SK-N-SH (cell line): ENCODE measurements at regions not wholly inside any gene's neighbourhood (a gene's known extent, or its start where the extent isn't known, plus 50 kb on each side); places are given as distances from the start of the nearest gene placed in this dataset.

Source experiments
- CTCF ChIA-PET: fragments of 300-600, 350-600 bp; formaldehyde crosslinking; extraction: SDS; loops from one replicate; lab custom pipeline; 2021; lab: Yijun Ruan, JAX
- POLR2A ChIA-PET: fragments of 350-600 bp; sonication (Branson Sonifier 250); formaldehyde crosslinking; extraction: SDS; loops from one replicate; lab custom pipeline; 2020; ENCODE audit warnings: antibody characterized with exemption, inconsistent platforms; lab: Yijun Ruan, JAX
- DNase-seq: peaks from one replicate; pipeline ENCODE4 v3.0.0; 2012
- H2AFZ ChIP-seq: fragments of 200-600 bp; sonication (generic); 2 replicates; pipeline ENCODE4 v1.8.1; 2016; ENCODE audit warnings: antibody characterized with exemption, mild to moderate bottlenecking, low read depth
- H3F3A ChIP-seq: fragments of 200-600 bp; sonication (generic); replicated peaks from 2 replicates; pipeline ENCODE3; 2016; ENCODE audit warnings: antibody characterized with exemption, mild to moderate bottlenecking; ENCODE audit not compliant: insufficient read depth
- H3K27ac ChIP-seq, 2 experiments: fragments of 200-500 bp in 1 of 2; fragments of 200-600 bp in 1 of 2; sonication (Bioruptor generic) in 1 of 2; sonication (generic), shearing (Covaris generic) in 1 of 2; 2 replicates each; pipeline versions ENCODE4 v1.5.1 to v1.6.1; 2014 to 2016; ENCODE audit warnings: low read depth in 2 of 2, inconsistent platforms in 1 of 2, low read length in 1 of 2, mild to moderate bottlenecking in 1 of 2, mixed read lengths in 1 of 2
- H3K27me3 ChIP-seq: fragments of 200-600 bp; sonication (generic), shearing (Covaris generic); 2 replicates; pipeline ENCODE4 v1.6.1; 2016; ENCODE audit warnings: mixed run types; ENCODE audit not compliant: insufficient read depth
- H3K36me3 ChIP-seq, 2 experiments: fragments of 200-500 bp in 1 of 2; fragments of 200-600 bp in 1 of 2; sonication (Bioruptor generic) in 1 of 2; sonication (generic) in 1 of 2; replicated peaks in 1 of 2; 2 replicates each; pipeline versions ENCODE3 to v1.5.1; 2014 to 2016; ENCODE audit warnings: low read length in 1 of 2, mild to moderate bottlenecking in 1 of 2; ENCODE audit not compliant: insufficient read depth in 2 of 2, control insufficient read depth in 1 of 2
- H3K4me1 ChIP-seq, 2 experiments: fragments of 200-500 bp in 1 of 2; fragments of 200-600 bp in 1 of 2; sonication (Bioruptor generic) in 1 of 2; sonication (generic), shearing (Covaris generic) in 1 of 2; 2 replicates each; pipeline versions ENCODE4 v1.5.1 to v1.6.1; 2014 to 2016; ENCODE audit warnings: low read depth in 1 of 2, low read length in 1 of 2, mixed run types in 1 of 2; ENCODE audit not compliant: insufficient read depth in 2 of 2, control insufficient read depth in 1 of 2
- H3K4me2 ChIP-seq: fragments of 200-600 bp; sonication (generic), shearing (Covaris generic); 2 replicates; pipeline ENCODE4 v1.6.1; 2017; ENCODE audit warnings: mixed run types
- H3K4me3 ChIP-seq, 2 experiments: fragments of 200-500 bp in 1 of 2; fragments of 200-600 bp in 1 of 2; sonication (Bioruptor generic) in 1 of 2; sonication (generic), shearing (Covaris generic) in 1 of 2; 2 replicates each; pipeline versions ENCODE4 v1.5.1 to v1.8.1; 2014 to 2016; ENCODE audit warnings: low read depth in 2 of 2, inconsistent platforms in 1 of 2, low read length in 1 of 2, mild to moderate bottlenecking in 1 of 2, mixed read lengths in 1 of 2, moderate library complexity in 1 of 2
- H3K79me2 ChIP-seq: fragments of 200-600 bp; sonication (generic); 2 replicates; pipeline ENCODE4 v1.8.1; 2017; ENCODE audit warnings: mild to moderate bottlenecking; ENCODE audit not compliant: insufficient read depth
- H3K9ac ChIP-seq: fragments of 200-600 bp; sonication (generic); 2 replicates; pipeline ENCODE4 v1.6.1; 2017; ENCODE audit warnings: mixed run types
- H3K9me2 ChIP-seq: fragments of 200-600 bp; sonication (generic); 2 replicates; pipeline ENCODE4 v1.6.1; 2017; ENCODE audit warnings: mixed run types
- H3K9me3 ChIP-seq: fragments of 200-600 bp; sonication (generic); 2 replicates; pipeline ENCODE4 v1.6.1; 2017; ENCODE audit warnings: mixed run types, mild to moderate bottlenecking, moderate library complexity
- H4K20me1 ChIP-seq: fragments of 200-600 bp; sonication (generic); 2 replicates; pipeline ENCODE4 v1.6.1; 2017; ENCODE audit warnings: mild to moderate bottlenecking, mixed run types; ENCODE audit not compliant: insufficient read depth
- FOXJ3 ChIP-seq: sonication (generic); formaldehyde crosslinking; IDR thresholded peaks from 2 replicates; pipeline ENCODE4 v1.5.1; 2020; ENCODE audit warnings: mild to moderate bottlenecking, missing genetic modification reagents
- FOXM1 ChIP-seq: IDR thresholded peaks from 2 replicates; pipeline ENCODE4 v1.4.0; 2012; ENCODE audit warnings: low read depth, mild to moderate bottlenecking
- JUND ChIP-seq: IDR thresholded peaks from 2 replicates; pipeline ENCODE4 v1.4.0; 2012
- MAX ChIP-seq: IDR thresholded peaks from 2 replicates; pipeline ENCODE4 v1.4.0; 2012; ENCODE audit warnings: low read depth
- MEF2A ChIP-seq: IDR thresholded peaks from 2 replicates; pipeline ENCODE4 v1.4.0; 2012; ENCODE audit warnings: low read depth, borderline replicate concordance
- MXI1 ChIP-seq: IDR thresholded peaks from 2 replicates; pipeline ENCODE4 v1.6.1; 2012; ENCODE audit warnings: mild to moderate bottlenecking, low read depth, low read length, improper control_type of control experiment
- NFIC ChIP-seq: IDR thresholded peaks from 2 replicates; pipeline ENCODE4 v1.4.0; 2012; ENCODE audit warnings: borderline replicate concordance
- PBX3 ChIP-seq: IDR thresholded peaks from 2 replicates; pipeline ENCODE4; 2012
- POLR2AphosphoS5 ChIP-seq: IDR thresholded peaks from 2 replicates; pipeline ENCODE4 v1.6.1; 2012; ENCODE audit warnings: low read depth, low read length
- RFX5 ChIP-seq: IDR thresholded peaks from 2 replicates; pipeline ENCODE4 v1.6.1; 2012; ENCODE audit warnings: mild to moderate bottlenecking, improper control_type of control experiment, low read length
- SIN3A ChIP-seq: IDR thresholded peaks from 2 replicates; pipeline ENCODE4 v1.6.1; 2012; ENCODE audit warnings: low read depth, mild to moderate bottlenecking, low read length, moderate library complexity, borderline replicate concordance
- SMC3 ChIP-seq: IDR thresholded peaks from 2 replicates; pipeline ENCODE4 v1.6.1; 2012; ENCODE audit warnings: low read depth, low read length, improper control_type of control experiment
- TEAD4 ChIP-seq: IDR thresholded peaks from 2 replicates; pipeline ENCODE4 v1.4.0; 2012; ENCODE audit warnings: mild to moderate bottlenecking, borderline replicate concordance; ENCODE audit not compliant: insufficient read depth
- ZBTB33 ChIP-seq: IDR thresholded peaks from 2 replicates; pipeline ENCODE4 v1.4.0; 2012; ENCODE audit warnings: low read depth, borderline replicate concordance
- WGBS: methylation state at CpG from one replicate; pipeline ENCODE4 v1.1.6; 2017; ENCODE audit warnings: low lambda C conversion rate; 5-methylcytosine and 5-hydroxymethylcytosine counted together

GRCh38 chr16:64440421-64440831, 681.4 kb downstream of the CDH11 start (continued):
- TF ChIP-seq ZBTB33, result peak; percentile 80; the same call in 1 of the 2 replicates
- TF ChIP-seq TEAD4, result peak; percentile 92
- peak; percentile 97 for TF ChIP-seq MAX
- TF ChIP-seq JUND, result peak; percentile 99
- no peak for TF ChIP-seq RFX5
- TF ChIP-seq POLR2AphosphoS5, result peak; percentile 89
- peak; percentile 96 for TF ChIP-seq NFIC
- TF ChIP-seq SMC3, result no peak

GRCh38 chr16:64440005-64440404, 681.9 kb downstream of the CDH11 start:
- H3K4me3 ChIP-seq, result no peak overlapping the region
- H3K27ac ChIP-seq, result peak overlapping the region; percentile 85 to 98
- no peaks in the 10 kb centered on the region for H3K9me2 ChIP-seq
- CTCF ChIA-PET, result no interaction called here
- peak overlapping the region; percentile 30 for H3K4me2 ChIP-seq
- no peaks in the 10 kb centered on the region for H3K27me3 ChIP-seq
- no peaks in the 10 kb centered on the region for H3K79me2 ChIP-seq
- peak overlapping the region; percentile 53; the same call in 1 of the 2 replicates for H3K9ac ChIP-seq
- H2AFZ ChIP-seq, result no peak overlapping the region
- no peaks in the 10 kb centered on the region for H3K9me3 ChIP-seq
- peaks cover 24% of the 10 kb centered on the region for H3F3A ChIP-seq
- H3K36me3 ChIP-seq, result no peaks in the 10 kb centered on the region
- POLR2A ChIA-PET, result no interaction called here
- WGBS, result 90% methylated on average over 5 of the region's 5 CpGs
- TF ChIP-seq POLR2AphosphoS5 (no peak), MXI1 (no peak), MEF2A (no peak), FOXM1 (no peak), PBX3 (no peak), FOXJ3 (CRISPR knock-in tag) (no peak), SIN3A (no peak)
- DNase-seq, result no peak
- no peaks in the 10 kb centered on the region for H4K20me1 ChIP-seq
- H3K4me1 ChIP-seq, result peaks cover 5 to 7% of the 10 kb centered on the region in 2 experiments
